HEK293 (cell line): ENCODE measurements at regions not wholly inside any gene's neighbourhood (a gene's known extent, or its start where the extent isn't known, plus 50 kb on each side); places are given as distances from the start of the nearest gene placed in this dataset.

Experiments
- CTCF ChIA-PET: fragments of 350-600 bp; formaldehyde crosslinking; extraction: SDS; loops from one replicate; lab custom pipeline; 2021; ENCODE audit warnings: antibody characterized with exemption; lab: Yijun Ruan, JAX
- POLR2A ChIA-PET: fragments of 300-600 bp; formaldehyde crosslinking; extraction: SDS; loops from one replicate; lab custom pipeline; 2020; ENCODE audit warnings: antibody characterized with exemption, inconsistent platforms; lab: Yijun Ruan, JAX
- H3K27ac ChIP-seq: fragments of 200-500 bp; sonication (Bioruptor generic); 2 replicates; pipeline ENCODE4 v1.5.1; 2014; ENCODE audit warnings: low read depth, low read length, control low read depth, inconsistent platforms; ENCODE audit errors: extremely low read depth
- H3K36me3 ChIP-seq, 2 experiments: fragments of 200-500 bp in 1 of 2; sonication (Bioruptor generic) in 1 of 2; 1 replicate in 1 of 2; 2 replicates in 1 of 2; pipeline ENCODE4 v1.5.1; 2014 to 2017; ENCODE audit warnings: inconsistent platforms in 2 of 2, low read length in 2 of 2; ENCODE audit not compliant: control insufficient read depth in 2 of 2, insufficient read depth in 1 of 2
- H3K4me1 ChIP-seq: fragments of 200-500 bp; sonication (Bioruptor generic); 2 replicates; pipeline ENCODE4 v1.5.1; 2014; ENCODE audit warnings: mild to moderate bottlenecking, low read length, inconsistent platforms; ENCODE audit not compliant: control insufficient read depth, insufficient read depth
- H3K4me3 ChIP-seq: 2 replicates; pipeline ENCODE4 v1.5.1; 2011; ENCODE audit warnings: low read depth, mild to moderate bottlenecking, control low read depth, low read length, moderate library complexity
- H3K9me3 ChIP-seq: fragments of 200-500 bp; sonication (Bioruptor generic); 2 replicates; pipeline ENCODE4 v1.5.1; 2014; ENCODE audit warnings: low read depth, low read length, inconsistent platforms; ENCODE audit not compliant: control insufficient read depth, insufficient read depth
- GFI1B ChIP-seq: fragments of 450-650 bp; formaldehyde crosslinking; IDR thresholded peaks from 2 replicates; pipeline ENCODE4 v1.5.1; 2016; ENCODE audit warnings: missing biosample characterization, missing genetic modification characterization
- GLI2 ChIP-seq: fragments of 450-650 bp; formaldehyde crosslinking; IDR thresholded peaks from 2 replicates; pipeline ENCODE4; 2017; ENCODE audit warnings: missing biosample characterization, missing genetic modification characterization, low read depth, borderline replicate concordance
- GLIS1 ChIP-seq: fragments of 450-650 bp; formaldehyde crosslinking; IDR thresholded peaks from 2 replicates; pipeline ENCODE4 v1.5.1; 2016; ENCODE audit warnings: missing biosample characterization, missing genetic modification characterization
- SCRT1 ChIP-seq: fragments of 450-650 bp; formaldehyde crosslinking; IDR thresholded peaks from 2 replicates; pipeline ENCODE4 v1.5.1; 2016; ENCODE audit warnings: missing biosample characterization, missing genetic modification characterization, borderline replicate concordance
- SCRT2 ChIP-seq: fragments of 450-650 bp; formaldehyde crosslinking; IDR thresholded peaks from 2 replicates; pipeline ENCODE4 v1.5.1; 2016; ENCODE audit warnings: missing biosample characterization, missing genetic modification characterization
- ZBTB1 ChIP-seq: fragments of 450-650 bp; formaldehyde crosslinking; IDR thresholded peaks from 2 replicates; pipeline ENCODE4 v1.5.1; 2016; ENCODE audit warnings: missing biosample characterization, missing genetic modification characterization
- ZBTB17 ChIP-seq: fragments of 450-650 bp; formaldehyde crosslinking; IDR thresholded peaks from 2 replicates; pipeline ENCODE4 v1.5.1; 2016; ENCODE audit warnings: missing biosample characterization, missing genetic modification characterization
- ZBTB7A ChIP-seq: fragments of 450-650 bp; formaldehyde crosslinking; IDR thresholded peaks from 2 replicates; pipeline ENCODE4 v1.5.1; 2016; ENCODE audit warnings: low read depth, missing biosample characterization, missing genetic modification characterization
- ZFHX2 ChIP-seq: fragments of 450-650 bp; formaldehyde crosslinking; conservative IDR thresholded peaks from 2 replicates; pipeline ENCODE4 v1.5.1; 2016; ENCODE audit warnings: missing biosample characterization, missing genetic modification characterization
- ZNF169 ChIP-seq: fragments of 450-650 bp; formaldehyde crosslinking; IDR thresholded peaks from 2 replicates; pipeline ENCODE4 v1.5.1; 2016; ENCODE audit warnings: missing biosample characterization, missing genetic modification characterization
- ZNF239 ChIP-seq: fragments of 450-650 bp; formaldehyde crosslinking; IDR thresholded peaks from 2 replicates; pipeline ENCODE4 v1.5.1; 2016; ENCODE audit warnings: missing biosample characterization, missing genetic modification characterization
- ZNF341 ChIP-seq: fragments of 450-650 bp; formaldehyde crosslinking; IDR thresholded peaks from 2 replicates; pipeline ENCODE4; 2016; ENCODE audit warnings: low read depth, missing biosample characterization, missing genetic modification characterization
- ZNF350 ChIP-seq: fragments of 450-650 bp; formaldehyde crosslinking; IDR thresholded peaks from 2 replicates; pipeline ENCODE4 v1.5.0; 2017; ENCODE audit warnings: missing biosample characterization, mild to moderate bottlenecking, missing genetic modification characterization
- ZNF416 ChIP-seq: fragments of 450-650 bp; formaldehyde crosslinking; IDR thresholded peaks from 2 replicates; pipeline ENCODE4 v1.5.1; 2016; ENCODE audit warnings: missing biosample characterization, missing genetic modification characterization
- ZNF423 ChIP-seq: fragments of 450-650 bp; formaldehyde crosslinking; IDR thresholded peaks from 2 replicates; pipeline ENCODE4 v1.5.1; 2016; ENCODE audit warnings: missing biosample characterization, missing genetic modification characterization
- ZNF426 ChIP-seq: fragments of 450-650 bp; formaldehyde crosslinking; IDR thresholded peaks from 2 replicates; pipeline ENCODE4 v1.5.1; 2017; ENCODE audit warnings: missing biosample characterization, missing genetic modification characterization, mild to moderate bottlenecking, inconsistent platforms, moderate library complexity
- ZNF473 ChIP-seq: fragments of 450-650 bp; formaldehyde crosslinking; IDR thresholded peaks from 2 replicates; pipeline ENCODE4 v1.5.1; 2017; ENCODE audit warnings: missing biosample characterization, missing genetic modification characterization
- ZNF521 ChIP-seq: fragments of 450-650 bp; formaldehyde crosslinking; IDR thresholded peaks from 2 replicates; pipeline ENCODE4 v1.5.1; 2017; ENCODE audit warnings: missing biosample characterization, mild to moderate bottlenecking, missing genetic modification characterization
- ZNF544 ChIP-seq: fragments of 450-650 bp; formaldehyde crosslinking; IDR thresholded peaks from 2 replicates; pipeline ENCODE4 v1.5.0; 2017; ENCODE audit warnings: missing biosample characterization, missing genetic modification characterization
- ZNF560 ChIP-seq: fragments of 450-650 bp; formaldehyde crosslinking; IDR thresholded peaks from 2 replicates; pipeline ENCODE4 v1.5.1; 2017; ENCODE audit warnings: missing biosample characterization, missing genetic modification characterization, borderline replicate concordance
- ZNF561 ChIP-seq: fragments of 450-650 bp; IDR thresholded peaks from 2 replicates; pipeline ENCODE4 v1.5.1; 2018; ENCODE audit warnings: missing biosample characterization, missing genetic modification characterization, borderline replicate concordance
- ZNF585B ChIP-seq: fragments of 450-650 bp; formaldehyde crosslinking; IDR thresholded peaks from 2 replicates; pipeline ENCODE4 v1.5.1; 2016; ENCODE audit warnings: missing biosample characterization, missing genetic modification characterization
- ZNF600 ChIP-seq: fragments of 450-650 bp; formaldehyde crosslinking; IDR thresholded peaks from 2 replicates; pipeline ENCODE4 v1.5.1; 2016; ENCODE audit warnings: missing biosample characterization, missing genetic modification characterization
- ZNF621 ChIP-seq: fragments of 450-650 bp; formaldehyde crosslinking; IDR thresholded peaks from 2 replicates; pipeline ENCODE4 v1.5.1; 2017; ENCODE audit warnings: missing biosample characterization, missing genetic modification characterization
- ZNF792 ChIP-seq: fragments of 450-650 bp; formaldehyde crosslinking; IDR thresholded peaks from 2 replicates; pipeline ENCODE4 v1.5.1; 2016; ENCODE audit warnings: missing biosample characterization, missing genetic modification characterization
- ZNF837 ChIP-seq: fragments of 450-650 bp; formaldehyde crosslinking; IDR thresholded peaks from 2 replicates; pipeline ENCODE4 v1.5.1; 2016; ENCODE audit warnings: missing biosample characterization, missing genetic modification characterization
- TF ChIP-seq, protein P1 (sequence below): fragments of 450-650 bp; formaldehyde crosslinking; IDR thresholded peaks from 2 replicates; pipeline ENCODE4 v1.5.1; 2016; ENCODE audit warnings: missing biosample characterization, missing genetic modification characterization
- TF ChIP-seq, protein P2 (sequence below): fragments of 450-650 bp; formaldehyde crosslinking; IDR thresholded peaks from 2 replicates; pipeline ENCODE4 v1.5.1; 2017; ENCODE audit warnings: missing biosample characterization, missing genetic modification characterization
- TF ChIP-seq, protein P3 (sequence below): fragments of 450-650 bp; formaldehyde crosslinking; conservative IDR thresholded peaks from 2 replicates; pipeline ENCODE4 v1.5.1; 2016; ENCODE audit warnings: low read depth, missing biosample characterization, missing genetic modification characterization
- TF ChIP-seq, protein P4 (sequence below): fragments of 450-650 bp; formaldehyde crosslinking; IDR thresholded peaks from 2 replicates; pipeline ENCODE4 v1.5.1; 2016; ENCODE audit warnings: missing biosample characterization, missing genetic modification characterization

DNA sequence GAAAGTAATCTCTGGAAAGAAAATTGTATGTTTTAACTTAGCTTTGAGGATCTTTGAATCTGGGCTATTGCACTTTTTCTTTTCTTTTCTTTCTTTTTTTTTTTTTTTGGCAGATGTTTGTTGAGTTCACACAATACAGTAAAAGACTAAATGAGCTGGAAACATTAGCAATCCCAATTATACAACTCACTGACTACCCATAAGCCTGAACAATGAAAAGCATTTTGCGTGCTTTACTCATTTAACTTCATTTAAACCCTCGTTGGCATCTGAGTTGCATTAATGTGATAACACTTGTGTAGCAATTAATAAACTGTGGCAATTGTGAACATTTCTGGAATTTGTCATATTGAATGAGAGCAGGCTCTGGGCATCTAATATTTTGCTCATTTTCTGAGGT lies 269.4 kb upstream of the RBMS3 start:
- Histone ChIP-seq H3K4me3 (no peak overlapping the region), H3K4me1 (no peaks in the 10 kb centered on the region), H3K36me3 (no peaks in the 10 kb centered on the region), H3K9me3 (no peaks in the 10 kb centered on the region), H3K27ac (no peak overlapping the region)
- ChIA-PET POLR2A (interaction anchor here (0.7 kb wide), 1 partner anchor 24 kb away, joined by 4 read pairs; no protein-coding TSS in a partner anchor), CTCF (interaction anchor here (0.5 kb wide), 1 partner anchor 124 kb away, joined by 4 read pairs; no protein-coding TSS in a partner anchor)
- TF ChIP-seq ZNF169 (no peak), GLI2 (tag by site-specific recombination) (no peak), ZNF561 (tag by site-specific recombination) (no peak), ZNF341 (tag by site-specific recombination) (no peak), SCRT1 (tag by site-specific recombination) (no peak), ZNF350 (tag by site-specific recombination) (no peak), ZNF423 (tag by site-specific recombination) (no peak), ZNF621 (tag by site-specific recombination) (no peak), ZNF239 (tag by site-specific recombination) (no peak), ZBTB17 (tag by site-specific recombination) (no peak), ZFHX2 (tag by site-specific recombination) (no peak), ZNF416 (tag by site-specific recombination) (no peak)
- TF ChIP-seq, protein P1, sequence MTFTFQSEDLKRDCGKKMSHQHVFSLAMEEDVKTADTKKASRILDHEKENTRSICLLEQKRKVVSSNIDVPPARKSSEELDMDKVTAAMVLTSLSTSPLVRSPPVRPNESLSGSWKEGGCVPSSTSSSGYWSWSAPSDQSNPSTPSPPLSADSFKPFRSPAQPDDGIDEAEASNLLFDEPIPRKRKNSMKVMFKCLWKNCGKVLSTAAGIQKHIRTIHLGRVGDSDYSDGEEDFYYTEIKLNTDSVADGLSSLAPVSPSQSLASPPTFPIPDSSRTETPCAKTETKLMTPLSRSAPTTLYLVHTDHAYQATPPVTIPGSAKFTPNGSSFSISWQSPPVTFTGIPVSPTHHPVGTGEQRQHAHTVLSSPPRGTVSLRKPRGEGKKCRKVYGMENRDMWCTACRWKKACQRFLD (tag by site-specific recombination) = no peak
- TF ChIP-seq, protein P2, sequence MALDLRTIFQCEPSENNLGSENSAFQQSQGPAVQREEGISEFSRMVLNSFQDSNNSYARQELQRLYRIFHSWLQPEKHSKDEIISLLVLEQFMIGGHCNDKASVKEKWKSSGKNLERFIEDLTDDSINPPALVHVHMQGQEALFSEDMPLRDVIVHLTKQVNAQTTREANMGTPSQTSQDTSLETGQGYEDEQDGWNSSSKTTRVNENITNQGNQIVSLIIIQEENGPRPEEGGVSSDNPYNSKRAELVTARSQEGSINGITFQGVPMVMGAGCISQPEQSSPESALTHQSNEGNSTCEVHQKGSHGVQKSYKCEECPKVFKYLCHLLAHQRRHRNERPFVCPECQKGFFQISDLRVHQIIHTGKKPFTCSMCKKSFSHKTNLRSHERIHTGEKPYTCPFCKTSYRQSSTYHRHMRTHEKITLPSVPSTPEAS = no peak

DNA sequence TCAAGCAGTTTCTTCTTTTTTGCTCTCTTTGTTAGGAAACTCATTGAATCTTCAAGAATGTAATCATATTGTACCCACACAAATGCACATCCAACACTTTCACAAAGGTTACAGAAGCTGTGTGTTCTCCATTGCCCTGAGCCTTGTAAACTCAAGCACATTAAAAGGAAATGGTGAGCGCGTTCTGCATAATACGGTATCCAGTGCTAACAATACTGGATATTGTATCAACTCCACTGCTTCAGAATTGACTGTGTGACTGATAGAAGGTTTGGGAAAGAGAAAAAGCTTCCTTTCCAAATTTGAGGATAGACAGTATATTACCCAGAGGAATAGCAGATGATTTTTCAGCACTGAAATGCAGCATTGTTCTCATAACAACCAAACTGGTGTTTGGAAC lies 268.9 kb upstream of the RBMS3 start:
- no peaks in the 10 kb centered on the region for H3K36me3 ChIP-seq
- CTCF ChIA-PET = no interaction called here
- POLR2A ChIA-PET = no interaction called here
- no peaks in the 10 kb centered on the region for H3K4me1 ChIP-seq
- H3K27ac ChIP-seq = no peak overlapping the region
- no peak overlapping the region for H3K4me3 ChIP-seq
- H3K9me3 ChIP-seq = no peaks in the 10 kb centered on the region
- TF ChIP-seq ZNF560 (tag by site-specific recombination) (no peak), ZNF473 (tag by site-specific recombination) (no peak), SCRT2 (tag by site-specific recombination) (no peak), ZNF416 (tag by site-specific recombination) (no peak), GLIS1 (tag by site-specific recombination) (no peak), ZBTB7A (tag by site-specific recombination) (no peak), ZNF426 (tag by site-specific recombination) (no peak), ZNF600 (tag by site-specific recombination) (no peak), GFI1B (tag by site-specific recombination) (no peak), ZNF837 (no peak), ZNF521 (tag by site-specific recombination) (no peak), ZNF544 (tag by site-specific recombination) (no peak), ZNF792 (no peak), ZBTB1 (tag by site-specific recombination) (no peak), ZNF585B (tag by site-specific recombination) (no peak)
- TF ChIP-seq, protein P3, sequence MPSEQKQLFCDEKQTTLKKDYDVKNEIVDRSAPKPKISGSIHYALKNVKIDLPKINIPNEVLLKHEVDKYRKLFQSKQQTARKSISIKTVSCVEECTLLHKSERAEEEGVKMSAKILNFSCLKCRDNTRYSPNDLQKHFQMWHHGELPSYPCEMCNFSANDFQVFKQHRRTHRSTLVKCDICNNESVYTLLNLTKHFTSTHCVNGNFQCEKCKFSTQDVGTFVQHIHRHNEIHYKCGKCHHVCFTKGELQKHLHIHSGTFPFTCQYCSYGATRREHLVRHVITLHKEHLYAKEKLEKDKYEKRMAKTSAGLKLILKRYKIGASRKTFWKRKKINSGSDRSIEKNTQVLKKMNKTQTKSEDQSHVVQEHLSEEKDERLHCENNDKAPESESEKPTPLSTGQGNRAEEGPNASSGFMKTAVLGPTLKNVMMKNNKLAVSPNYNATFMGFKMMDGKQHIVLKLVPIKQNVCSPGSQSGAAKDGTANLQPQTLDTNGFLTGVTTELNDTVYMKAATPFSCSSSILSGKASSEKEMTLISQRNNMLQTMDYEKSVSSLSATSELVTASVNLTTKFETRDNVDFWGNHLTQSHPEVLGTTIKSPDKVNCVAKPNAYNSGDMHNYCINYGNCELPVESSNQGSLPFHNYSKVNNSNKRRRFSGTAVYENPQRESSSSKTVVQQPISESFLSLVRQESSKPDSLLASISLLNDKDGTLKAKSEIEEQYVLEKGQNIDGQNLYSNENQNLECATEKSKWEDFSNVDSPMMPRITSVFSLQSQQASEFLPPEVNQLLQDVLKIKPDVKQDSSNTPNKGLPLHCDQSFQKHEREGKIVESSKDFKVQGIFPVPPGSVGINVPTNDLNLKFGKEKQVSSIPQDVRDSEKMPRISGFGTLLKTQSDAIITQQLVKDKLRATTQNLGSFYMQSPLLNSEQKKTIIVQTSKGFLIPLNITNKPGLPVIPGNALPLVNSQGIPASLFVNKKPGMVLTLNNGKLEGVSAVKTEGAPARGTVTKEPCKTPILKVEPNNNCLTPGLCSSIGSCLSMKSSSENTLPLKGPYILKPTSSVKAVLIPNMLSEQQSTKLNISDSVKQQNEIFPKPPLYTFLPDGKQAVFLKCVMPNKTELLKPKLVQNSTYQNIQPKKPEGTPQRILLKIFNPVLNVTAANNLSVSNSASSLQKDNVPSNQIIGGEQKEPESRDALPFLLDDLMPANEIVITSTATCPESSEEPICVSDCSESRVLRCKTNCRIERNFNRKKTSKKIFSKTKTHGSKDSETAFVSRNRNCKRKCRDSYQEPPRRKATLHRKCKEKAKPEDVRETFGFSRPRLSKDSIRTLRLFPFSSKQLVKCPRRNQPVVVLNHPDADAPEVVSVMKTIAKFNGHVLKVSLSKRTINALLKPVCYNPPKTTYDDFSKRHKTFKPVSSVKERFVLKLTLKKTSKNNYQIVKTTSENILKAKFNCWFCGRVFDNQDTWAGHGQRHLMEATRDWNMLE (tag by site-specific recombination) = no peak
- TF ChIP-seq, protein P4, sequence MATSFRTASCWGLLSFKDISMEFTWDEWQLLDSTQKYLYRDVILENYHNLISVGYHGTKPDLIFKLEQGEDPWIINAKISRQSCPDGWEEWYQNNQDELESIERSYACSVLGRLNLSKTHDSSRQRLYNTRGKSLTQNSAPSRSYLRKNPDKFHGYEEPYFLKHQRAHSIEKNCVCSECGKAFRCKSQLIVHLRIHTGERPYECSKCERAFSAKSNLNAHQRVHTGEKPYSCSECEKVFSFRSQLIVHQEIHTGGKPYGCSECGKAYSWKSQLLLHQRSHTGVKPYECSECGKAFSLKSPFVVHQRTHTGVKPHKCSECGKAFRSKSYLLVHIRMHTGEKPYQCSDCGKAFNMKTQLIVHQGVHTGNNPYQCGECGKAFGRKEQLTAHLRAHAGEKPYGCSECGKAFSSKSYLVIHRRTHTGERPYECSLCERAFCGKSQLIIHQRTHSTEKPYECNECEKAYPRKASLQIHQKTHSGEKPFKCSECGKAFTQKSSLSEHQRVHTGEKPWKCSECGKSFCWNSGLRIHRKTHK (tag by site-specific recombination) = no peak
